A549 (cell line): ENCODE measurements at regions not wholly inside any gene's neighbourhood (a gene's known extent, or its start where the extent isn't known, plus 50 kb on each side); places are given as distances from the start of the nearest gene placed in this dataset.

ENCODE experiments used
- CTCF ChIP-seq: fragments of >200 bp; sonication (Bioruptor Twin); formaldehyde crosslinking; IDR thresholded peaks from 3 replicates; pipeline ENCODE4 v1.5.1; 2016
- FOSB ChIP-seq: fragments of 250-450 bp; sonication (Bioruptor Pico); IDR thresholded peaks from 2 replicates; pipeline ENCODE4 v1.5.0; 2020; ENCODE audit warnings: mild to moderate bottlenecking, moderate library complexity
- NR3C1 ChIP-seq: fragments of >200 bp; sonication (Bioruptor Twin); formaldehyde crosslinking; IDR thresholded peaks from 3 replicates; pipeline ENCODE4 v1.6.1; 2017
- POLR2A ChIP-seq: IDR thresholded peaks from 2 replicates; pipeline ENCODE4 v1.6.1; 2012; ENCODE audit warnings: mild to moderate bottlenecking, low read length
- RCOR1 ChIP-seq: fragments of 150-350 bp; IDR thresholded peaks from 2 replicates; pipeline ENCODE4 v1.6.1; 2014; ENCODE audit warnings: antibody characterized with exemption, low read length, low read depth

GRCh38 chr3:178090899-178091298, 445.3 kb upstream of the KCNMB2 start:
- TF ChIP-seq NR3C1 (no peak), FOSB (no peak), CTCF (no peak), POLR2A (no peak), RCOR1 (no peak)
